Endothelial cell of umbilical vein (primary cell): ENCODE measurements at regions not wholly inside any gene's neighbourhood (a gene's known extent, or its start where the extent isn't known, plus 50 kb on each side); places are given as distances from the start of the nearest gene placed in this dataset.

Experiments
- BruUV-seq: library from RNA; stranded (reverse); fragments of 400-500 nt; replicated peaks from 2 replicates; lab custom pipeline; 2021; lab: Mats Ljungman, UMichigan
- CTCF ChIA-PET: fragments of 300-600, 350-600 bp; sonication (Branson Sonifier 250); formaldehyde crosslinking; loops from one replicate; lab custom pipeline; 2021; ENCODE audit warnings: antibody characterized with exemption, inconsistent platforms; lab: Charles Lee
- POLR2A ChIA-PET: fragments of 300-600, 350-600 bp; sonication (Branson Sonifier 250); formaldehyde crosslinking; loops from one replicate; lab custom pipeline; 2021; ENCODE audit warnings: antibody characterized with exemption, inconsistent platforms; lab: Charles Lee
- DNase-seq: peaks from one replicate; pipeline ENCODE4 v3.0.0-alpha.2; 2011; ENCODE audit warnings: low read depth, low spot score
- FAIRE-seq: peaks from 2 replicates; lab custom pipeline; 2011; peaks lifted over from hg19 to GRCh38; lab: Jason Lieb, UNC
- H2AFZ ChIP-seq: 2 replicates; pipeline ENCODE4 v1.6.0; 2012; ENCODE audit warnings: low read depth, low read length, control low read depth, inconsistent platforms
- H3K27ac ChIP-seq: 2 replicates; pipeline ENCODE4 v1.5.1; 2011; ENCODE audit warnings: low read depth, mild to moderate bottlenecking, control low read depth, low read length, moderate library complexity; ENCODE audit not compliant: insufficient read depth
- H3K27me3 ChIP-seq, 2 experiments: 2 replicates each; pipeline versions ENCODE4 v1.6.0 to v1.6.1; 2011; ENCODE audit warnings: low read length in 2 of 2, mixed read lengths in 1 of 2; ENCODE audit not compliant: control insufficient read depth in 2 of 2, insufficient read depth in 2 of 2
- H3K36me3 ChIP-seq, 2 experiments: 2 replicates in 1 of 2; 3 replicates in 1 of 2; pipeline ENCODE4 v1.5.1; 2011; ENCODE audit warnings: low read length in 2 of 2, mild to moderate bottlenecking in 1 of 2, moderate library complexity in 1 of 2; ENCODE audit not compliant: control insufficient read depth in 2 of 2, insufficient read depth in 2 of 2; ENCODE audit errors: extremely low read depth in 1 of 2
- H3K4me1 ChIP-seq: 3 replicates; pipeline ENCODE4 v1.5.1; 2011; ENCODE audit warnings: mild to moderate bottlenecking, low read length; ENCODE audit not compliant: control insufficient read depth, insufficient read depth; ENCODE audit errors: extremely low read depth
- H3K4me2 ChIP-seq: 2 replicates; pipeline ENCODE4 v1.6.1; 2011; ENCODE audit warnings: low read length, control low read depth, mixed read lengths; ENCODE audit not compliant: insufficient read depth
- H3K4me3 ChIP-seq, 3 experiments: fragments of 200-600 bp in 1 of 3; sonication (generic), shearing (Covaris generic) in 1 of 3; replicated peaks in 1 of 3; 2 replicates each; pipeline ENCODE4 v1.5.1; 2011 to 2016; ENCODE audit warnings: control low read depth in 3 of 3, low read length in 3 of 3, mild to moderate bottlenecking in 2 of 3, inconsistent platforms in 1 of 3, low read depth in 1 of 3, moderate library complexity in 1 of 3; ENCODE audit not compliant: insufficient read depth in 1 of 3
- H3K79me2 ChIP-seq: 2 replicates; pipeline ENCODE4 v1.6.0; 2012; ENCODE audit warnings: low read length, inconsistent platforms; ENCODE audit not compliant: control insufficient read depth, insufficient read depth
- H3K9ac ChIP-seq: replicated peaks from 2 replicates; pipeline ENCODE3; 2011; ENCODE audit warnings: low read length, control low read depth; ENCODE audit not compliant: insufficient read depth; ENCODE audit errors: extremely low read depth
- H3K9me1 ChIP-seq: replicated peaks from 3 replicates; pipeline ENCODE4 v1.6.0; 2011; ENCODE audit warnings: mild to moderate bottlenecking, low read length; ENCODE audit not compliant: control insufficient read depth, insufficient read depth; ENCODE audit errors: extremely low read depth
- H3K9me3 ChIP-seq: replicated peaks from 2 replicates; pipeline ENCODE4 v1.5.1; 2012; ENCODE audit warnings: low read length, inconsistent platforms; ENCODE audit not compliant: control insufficient read depth, insufficient read depth
- H4K20me1 ChIP-seq: replicated peaks from 2 replicates; pipeline ENCODE3; 2011; ENCODE audit warnings: mild to moderate bottlenecking, low read length; ENCODE audit not compliant: control insufficient read depth, insufficient read depth; ENCODE audit errors: extremely low read depth
- CTCF ChIP-seq, 2 donors: IDR thresholded peaks; 1 replicate in 1 of 2; 2 replicates in 1 of 2; pipeline ENCODE4 v1.5.1; 2011; ENCODE audit warnings: low read length in 2 of 2, mild to moderate bottlenecking in 2 of 2, moderate library complexity in 2 of 2, control low read depth in 1 of 2, inconsistent platforms in 1 of 2, low read depth in 1 of 2; ENCODE audit not compliant: insufficient read depth in 1 of 2; ENCODE audit errors: extremely low read depth in 1 of 2
- EZH2 ChIP-seq: IDR thresholded peaks from 2 replicates; pipeline ENCODE4 v1.6.1; 2012; ENCODE audit warnings: borderline replicate concordance, low read depth, mild to moderate bottlenecking, moderate library complexity, low read length, inconsistent platforms; ENCODE audit not compliant: severe bottlenecking
- FOS ChIP-seq: IDR thresholded peaks from 2 replicates; pipeline ENCODE4 v1.6.1; 2011; ENCODE audit warnings: mild to moderate bottlenecking, low read length, moderate library complexity, borderline replicate concordance; ENCODE audit not compliant: insufficient read depth
- GATA2 ChIP-seq: IDR thresholded peaks from 2 replicates; pipeline ENCODE4 v1.7.0; 2011; ENCODE audit warnings: low read depth, mild to moderate bottlenecking, moderate library complexity, mixed read lengths, low read length; ENCODE audit not compliant: insufficient read length, insufficient read depth
- JUN ChIP-seq: IDR thresholded peaks from 2 replicates; pipeline ENCODE4 v1.6.1; 2011; ENCODE audit warnings: borderline replicate concordance, low read depth; ENCODE audit not compliant: insufficient read length, insufficient read depth
- MYC ChIP-seq: IDR thresholded peaks from one replicate; pipeline ENCODE4 v1.6.1; 2011; ENCODE audit warnings: mild to moderate bottlenecking, low read depth, low read length
- POLR2A ChIP-seq: IDR thresholded peaks from 2 replicates; pipeline ENCODE4 v1.6.1; 2012; ENCODE audit warnings: low read depth, mild to moderate bottlenecking, control low read depth, low read length
- POLR2AphosphoS5 ChIP-seq: IDR thresholded peaks from 2 replicates; pipeline ENCODE4 v1.6.1; 2012; ENCODE audit warnings: low read depth, mild to moderate bottlenecking, control low read depth, low read length, moderate library complexity; ENCODE audit not compliant: insufficient read depth
- dilution Hi-C: fragments of 300-500 bp; cut with MboI; formaldehyde crosslinking; loops from one replicate; pipeline ENCODE4 v1.15.0; 2019; ENCODE audit warnings: low sequenced_read_pairs; ENCODE audit not compliant: extremely low pct_ligation_motif_present
- intact Hi-C: fragments of 100-400 bp; cut with micrococcal nuclease; formaldehyde crosslinking; loops from one replicate; pipeline ENCODE4 v1.10.0; 2022

- peaks cover 15% of the 10 kb centered on the region for H3K4me1 ChIP-seq
- no peak overlapping the region for H3K4me3 ChIP-seq
- FAIRE-seq (peak; percentile 88), DNase-seq (peak; percentile 75)
- dilution Hi-C loops (no loop called here), intact Hi-C loops (loop anchor here (1.0 kb wide), 1 partner anchor 255 kb away; no protein-coding TSS in a partner anchor)
- TF ChIP-seq FOS: peak; percentile 89
- TF ChIP-seq GATA2: no peak
- peak; percentile 38 for TF ChIP-seq POLR2AphosphoS5
- TF ChIP-seq JUN: peak; percentile 61
- peak overlapping the region; percentile 81 for H3K27ac ChIP-seq
- H3K79me2 ChIP-seq: no peaks in the 10 kb centered on the region
- no peaks in the 10 kb centered on the region for H3K9me1 ChIP-seq
- ChIA-PET POLR2A (interaction anchor here (0.6 kb wide), 1 partner anchor 164 kb away, joined by 6 read pairs; no protein-coding TSS in a partner anchor), CTCF (interaction anchor here (0.7 to 1.0 kb wide), 7 partner anchors 25 to 782 kb away, joined by 3 to 6 read pairs (median 5); no protein-coding TSS in a partner anchor)
- H2AFZ ChIP-seq: peak overlapping the region; percentile 90
- no peaks in the 10 kb centered on the region for H3K36me3 ChIP-seq
- no TSS peak for BruUV-seq
- H3K27me3 ChIP-seq: no peaks in the 10 kb centered on the region
- H4K20me1 ChIP-seq: no peaks in the 10 kb centered on the region
- peak overlapping the region; percentile 61 for H3K4me2 ChIP-seq
- no peaks in the 10 kb centered on the region for H3K9me3 ChIP-seq
- H3K9ac ChIP-seq: peak overlapping the region; percentile 34
Observed at GRCh38 chr6:2378891-2379652, 133.7 kb upstream of the GMDS start.

- H3K4me2 ChIP-seq: no peak overlapping the region
- dilution Hi-C loops: no loop called here
- no peaks in the 10 kb centered on the region for H3K36me3 ChIP-seq
- intact Hi-C loops: no loop called here
- no peak overlapping the region for H3K27ac ChIP-seq
- CTCF ChIA-PET: no interaction called here
- BruUV-seq: no TSS peak
- DNase-seq (no peak), FAIRE-seq (no peak)
- no peak overlapping the region for H2AFZ ChIP-seq
- H3K9me1 ChIP-seq: no peaks in the 10 kb centered on the region
- H3K27me3 ChIP-seq: no peaks in the 10 kb centered on the region
- POLR2A ChIA-PET: no interaction called here
- H3K4me3 ChIP-seq: no peak overlapping the region
- H3K79me2 ChIP-seq: no peaks in the 10 kb centered on the region
- H3K9me3 ChIP-seq: no peaks in the 10 kb centered on the region
- no peaks in the 10 kb centered on the region for H4K20me1 ChIP-seq
- peaks cover 15% of the 10 kb centered on the region for H3K4me1 ChIP-seq
- no peak overlapping the region for H3K9ac ChIP-seq
- TF ChIP-seq EZH2 (no peak), FOS (no peak), POLR2A (no peak), MYC (no peak), CTCF (IDR thresholded peaks at IDR 0.05; ENCODE audit: extremely low read depth in 1 of 2, insufficient read depth in 1 of 2, low read depth in 1 of 2, low read length in 2 of 2) (no peak), POLR2AphosphoS5 (no peak), GATA2 (no peak)
Observed at GRCh38 chr6:2378046-2378657, 132.7 kb upstream of the GMDS start.
